Natural killer cell (primary cell): ENCODE measurements at regions not wholly inside any gene's neighbourhood (a gene's known extent, or its start where the extent isn't known, plus 50 kb on each side); places are given as distances from the start of the nearest gene placed in this dataset.

Experiments
- ATAC-seq, 3 donors: fragments of 150-1000 bp in 2 of 3; fragments of 200-7000 bp in 1 of 3; cut with Tn5 transposase; 1 replicate in 1 of 3; 2 replicates in 2 of 3; pipeline ENCODE4 v1.10.0; 2021; ENCODE audit warnings: mild to moderate bottlenecking in 2 of 3, moderate library complexity in 2 of 3
- DNase-seq, 2 donors: peaks; one replicate each; pipeline versions ENCODE4 v3.0.0 to v3.0.0-alpha.2; 2013 to 2021; ENCODE audit warnings: mixed read lengths in 1 of 2
- H3K27ac ChIP-seq: one replicate; pipeline ENCODE4 v1.5.1; 2013; ENCODE audit warnings: mild to moderate bottlenecking, low read length
- H3K27me3 ChIP-seq: one replicate; pipeline ENCODE4 v1.6.1; 2013; ENCODE audit warnings: low read length; ENCODE audit not compliant: control insufficient read depth, insufficient read depth
- H3K36me3 ChIP-seq: one replicate; pipeline ENCODE4 v1.6.1; 2013; ENCODE audit warnings: low read length; ENCODE audit not compliant: control insufficient read depth, insufficient read depth
- H3K4me1 ChIP-seq: one replicate; pipeline ENCODE4 v1.6.1; 2013; ENCODE audit warnings: low read length; ENCODE audit not compliant: control insufficient read depth, insufficient read depth
- H3K4me3 ChIP-seq: one replicate; pipeline ENCODE4 v1.5.1; 2013; ENCODE audit warnings: low read length
- H3K9me3 ChIP-seq: one replicate; pipeline ENCODE4 v1.6.1; 2013; ENCODE audit warnings: low read length; ENCODE audit not compliant: control insufficient read depth, insufficient read depth
- H3K27ac Mint-ChIP-seq, 2 donors: one replicate each; pipeline ENCODE4 v1.8.0; 2022; ENCODE audit warnings: mild to moderate bottlenecking in 2 of 2, mixed read lengths in 2 of 2, moderate library complexity in 1 of 2
- H3K27me3 Mint-ChIP-seq, 2 donors: one replicate each; pipeline ENCODE4 v1.8.0; 2022; ENCODE audit warnings: low read depth in 2 of 2, mixed read lengths in 2 of 2
- H3K36me3 Mint-ChIP-seq: one replicate; pipeline ENCODE4 v1.8.0; 2022; ENCODE audit warnings: mixed read lengths
- H3K4me1 Mint-ChIP-seq, 2 donors: one replicate each; pipeline ENCODE4 v1.8.0; 2022; ENCODE audit warnings: mixed read lengths in 2 of 2
- H3K4me3 Mint-ChIP-seq: one replicate; pipeline ENCODE4 v1.8.0; 2022; ENCODE audit warnings: mild to moderate bottlenecking, moderate library complexity, mixed read lengths
- H3K9me3 Mint-ChIP-seq, 2 donors: one replicate each; pipeline ENCODE4 v1.8.0; 2022; ENCODE audit warnings: mixed read lengths in 2 of 2
- CTCF ChIP-seq: fragments of 200-600 bp; IDR thresholded peaks from one replicate; pipeline ENCODE4 v1.8.0; 2022; ENCODE audit warnings: antibody characterized with exemption
- WGBS: methylation state at CpG from one replicate; pipeline ENCODE4 v1.1.7; 2013; ENCODE audit warnings: missing lambda C conversion rate; ENCODE audit not compliant: insufficient coverage; 5-methylcytosine and 5-hydroxymethylcytosine counted together
- intact Hi-C: fragments of 100-400 bp; cut with micrococcal nuclease; formaldehyde crosslinking; loops from one replicate; pipeline ENCODE4 v1.14.2; 2022

- ATAC-seq (peak in 2 of 3 donors; percentile 26 to 47), DNase-seq (peak in 1 of 2 donors; percentile 59)
- H3K27ac ChIP-seq, result no peak overlapping the region
Measured at GRCh38 chr12:3988519-3989217, 115.5 kb upstream of the PARP11 start.

GRCh38 chr12:3987571-3987970 lies 114.4 kb upstream of the PARP11 start:
- intact Hi-C loops, result no loop called here
- ATAC-seq (no peak), DNase-seq (no peak)
- no peak overlapping the region for H3K27ac Mint-ChIP-seq
- H3K4me3 Mint-ChIP-seq, result no peak overlapping the region
- Histone ChIP-seq H3K36me3 (no peaks in the 10 kb centered on the region), H3K27ac (no peak overlapping the region), H3K9me3 (peaks cover 7% of the 10 kb centered on the region), H3K4me1 (peaks cover 5% of the 10 kb centered on the region), H3K27me3 (no peaks in the 10 kb centered on the region), H3K4me3 (no peak overlapping the region)
- H3K9me3 Mint-ChIP-seq, result no peaks in the 10 kb centered on the region
- no peak for TF ChIP-seq CTCF
- H3K36me3 Mint-ChIP-seq, result peaks cover 3% of the 10 kb centered on the region
- peaks cover 6% of the 10 kb centered on the region in 2 donors for H3K4me1 Mint-ChIP-seq
- 84% methylated on average over 3 of the region's 4 CpGs for WGBS
- peaks cover 2 to 23% of the 10 kb centered on the region in 2 donors for H3K27me3 Mint-ChIP-seq

More at GRCh38 chr12:3988519-3989217, 115.5 kb upstream of the PARP11 start:
- Mint-ChIP-seq H3K36me3 (no peaks in the 10 kb centered on the region), H3K27me3 (peaks cover 4 to 27% of the 10 kb centered on the region in 2 donors), H3K9me3 (no peaks in the 10 kb centered on the region), H3K27ac (no peak overlapping the region), H3K4me3 (no peak overlapping the region), H3K4me1 (peaks cover 6% of the 10 kb centered on the region in 2 donors)
- Histone ChIP-seq H3K4me3 (no peak overlapping the region), H3K27me3 (no peaks in the 10 kb centered on the region), H3K9me3 (peaks cover 4% of the 10 kb centered on the region), H3K36me3 (no peaks in the 10 kb centered on the region), H3K4me1 (peaks cover 5% of the 10 kb centered on the region)
- intact Hi-C loops, result no loop called here
- 12% methylated on average over 4 of the region's 4 CpGs for WGBS
- no peak for TF ChIP-seq CTCF

- no peak for TF ChIP-seq CTCF
- Histone ChIP-seq H3K36me3 (no peaks in the 10 kb centered on the region), H3K4me3 (no peak overlapping the region), H3K9me3 (peaks cover 7% of the 10 kb centered on the region), H3K27me3 (no peaks in the 10 kb centered on the region), H3K27ac (no peak overlapping the region), H3K4me1 (no peaks in the 10 kb centered on the region)
- no peak for DNase-seq
- intact Hi-C loops, result no loop called here
- Mint-ChIP-seq H3K9me3 (no peaks in the 10 kb centered on the region), H3K36me3 (peaks cover 9% of the 10 kb centered on the region), H3K4me1 (no peaks in the 10 kb centered on the region), H3K4me3 (no peak overlapping the region), H3K27ac (no peak overlapping the region), H3K27me3 (peaks cover 0 to 8% of the 10 kb centered on the region in 2 donors)
- no peak for ATAC-seq
- 81% methylated on average over 11 of the region's 11 CpGs for WGBS
Measured at GRCh38 chr12:3980504-3981272, 107.5 kb upstream of the PARP11 start.
